ENCODE measurements at regions not wholly inside any gene's neighbourhood (a gene's known extent, or its start where the extent isn't known, plus 50 kb on each side); places are given as distances from the start of the nearest gene placed in this dataset.

DNA sequence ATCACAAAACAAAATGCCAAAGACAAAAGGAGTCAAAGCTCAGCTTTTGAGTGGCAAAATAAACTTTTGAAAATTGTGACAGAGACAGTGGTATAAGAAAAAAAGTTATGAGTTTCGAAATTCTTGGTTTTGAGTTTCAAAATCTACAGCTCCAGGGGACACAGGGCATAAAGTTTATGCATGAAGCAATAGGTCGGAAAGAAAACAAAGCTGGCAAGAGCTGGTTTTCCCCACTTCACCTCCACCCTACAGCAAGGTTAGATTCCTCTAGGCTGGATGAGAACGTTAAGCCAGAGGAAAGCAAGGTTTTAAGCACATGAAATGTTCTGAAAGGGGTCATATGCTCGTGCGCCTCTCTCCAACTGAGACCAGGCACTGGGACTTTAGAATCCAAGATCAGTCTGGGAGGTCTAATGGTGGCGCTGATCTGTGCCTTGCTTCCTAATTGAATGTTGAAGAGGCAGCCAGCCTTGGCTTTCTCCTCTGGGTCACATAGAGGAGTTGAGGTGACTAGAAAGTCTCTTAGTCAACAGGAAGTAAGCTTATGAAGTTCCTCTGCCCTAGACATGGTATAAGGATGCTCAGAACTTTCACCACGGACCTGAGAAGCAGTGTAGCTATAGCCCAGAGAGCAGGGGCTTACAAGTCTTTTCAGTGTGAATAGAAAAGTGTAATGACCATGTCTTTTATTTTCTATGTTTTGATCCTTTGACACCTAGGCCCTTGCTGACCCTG is 167.7 kb upstream of the DMAC1 start:
- no peak overlapping the region for H3K4me3 ChIP-seq
- no peak for DNase-seq (ENCODE audit: low spot score)
- TF ChIP-seq, protein P1, sequence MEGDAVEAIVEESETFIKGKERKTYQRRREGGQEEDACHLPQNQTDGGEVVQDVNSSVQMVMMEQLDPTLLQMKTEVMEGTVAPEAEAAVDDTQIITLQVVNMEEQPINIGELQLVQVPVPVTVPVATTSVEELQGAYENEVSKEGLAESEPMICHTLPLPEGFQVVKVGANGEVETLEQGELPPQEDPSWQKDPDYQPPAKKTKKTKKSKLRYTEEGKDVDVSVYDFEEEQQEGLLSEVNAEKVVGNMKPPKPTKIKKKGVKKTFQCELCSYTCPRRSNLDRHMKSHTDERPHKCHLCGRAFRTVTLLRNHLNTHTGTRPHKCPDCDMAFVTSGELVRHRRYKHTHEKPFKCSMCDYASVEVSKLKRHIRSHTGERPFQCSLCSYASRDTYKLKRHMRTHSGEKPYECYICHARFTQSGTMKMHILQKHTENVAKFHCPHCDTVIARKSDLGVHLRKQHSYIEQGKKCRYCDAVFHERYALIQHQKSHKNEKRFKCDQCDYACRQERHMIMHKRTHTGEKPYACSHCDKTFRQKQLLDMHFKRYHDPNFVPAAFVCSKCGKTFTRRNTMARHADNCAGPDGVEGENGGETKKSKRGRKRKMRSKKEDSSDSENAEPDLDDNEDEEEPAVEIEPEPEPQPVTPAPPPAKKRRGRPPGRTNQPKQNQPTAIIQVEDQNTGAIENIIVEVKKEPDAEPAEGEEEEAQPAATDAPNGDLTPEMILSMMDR (IDR thresholded peaks at IDR 0.05): no peak
- no peak overlapping the region for H3K27ac ChIP-seq

DNA sequence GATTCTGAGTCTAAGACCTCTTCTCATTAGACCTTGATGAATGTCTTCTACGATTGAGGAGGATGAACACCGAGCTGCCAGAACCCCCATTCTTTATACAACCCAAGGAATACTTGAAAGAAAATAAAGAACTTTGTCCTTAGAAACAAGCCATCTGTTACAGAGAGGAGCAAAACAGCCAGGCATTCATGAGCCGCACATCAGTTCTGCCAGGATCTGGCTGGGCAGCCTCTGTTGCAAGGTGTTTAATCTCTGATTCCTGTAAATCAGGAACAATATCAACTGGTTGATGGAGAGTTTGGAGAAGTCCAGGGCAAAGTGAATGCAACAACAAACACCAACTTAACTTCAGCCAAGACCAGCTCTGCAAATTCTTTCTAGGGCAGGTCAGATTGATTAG is 165.5 kb upstream of the DMAC1 start:
- Histone ChIP-seq H3K4me3 (no peak overlapping the region), H3K27ac (no peak overlapping the region)
- TF ChIP-seq, protein P1 (IDR thresholded peaks at IDR 0.05): no peak
- DNase-seq (ENCODE audit: low spot score): no peak

DNA sequence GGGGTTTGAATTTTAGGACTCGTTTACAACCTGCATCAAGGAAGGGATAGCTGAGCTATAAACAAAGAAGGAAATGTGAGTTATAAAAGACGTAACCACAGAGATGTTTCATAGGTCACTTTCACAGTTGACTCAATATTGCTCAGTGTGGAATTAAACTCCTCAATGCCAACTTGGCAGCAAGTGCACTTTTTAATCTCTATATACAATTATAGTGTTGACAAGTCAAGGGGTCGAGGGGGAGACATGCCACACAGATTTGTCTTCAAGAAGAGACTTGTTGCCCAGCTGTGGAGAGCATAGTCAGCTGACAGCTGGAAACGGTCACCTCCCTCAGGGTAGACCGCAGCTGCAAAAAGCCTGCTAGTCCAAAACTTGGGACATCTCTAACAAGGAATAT is 163.4 kb upstream of the DMAC1 start:
- DNase-seq (ENCODE audit: low spot score): no peak

DNA sequence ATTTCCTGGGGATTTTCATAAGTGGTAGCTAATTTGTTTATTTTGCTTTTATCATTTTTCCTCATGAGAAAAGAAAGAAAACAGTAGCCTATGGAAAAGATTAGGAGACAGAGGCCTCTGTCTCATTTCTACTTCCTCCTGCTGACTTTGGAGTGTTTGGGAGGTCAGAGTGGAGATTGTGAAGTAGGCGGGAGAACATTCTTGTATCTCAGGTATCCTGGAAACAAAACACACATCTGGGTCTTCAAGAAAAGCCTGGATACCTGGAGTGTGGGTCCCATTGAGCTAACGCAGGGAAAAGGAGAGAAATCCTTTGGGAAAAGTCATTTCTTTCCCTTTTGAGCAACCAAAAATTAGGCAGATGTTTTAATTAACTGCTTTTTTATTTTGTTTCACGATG is 161.5 kb upstream of the DMAC1 start:
- TF ChIP-seq, protein P1 (IDR thresholded peaks at IDR 0.05): no peak
- no peak overlapping the region for H3K4me3 ChIP-seq
- H3K27ac ChIP-seq: no peak overlapping the region
- DNase-seq (ENCODE audit: low spot score): no peak

More for the DNA sequence above, 163.4 kb upstream of the DMAC1 start:
- TF ChIP-seq, protein P1 (IDR thresholded peaks at IDR 0.05): no peak
- no peak overlapping the region for H3K4me3 ChIP-seq
- H3K27ac ChIP-seq: no peak overlapping the region

DNA sequence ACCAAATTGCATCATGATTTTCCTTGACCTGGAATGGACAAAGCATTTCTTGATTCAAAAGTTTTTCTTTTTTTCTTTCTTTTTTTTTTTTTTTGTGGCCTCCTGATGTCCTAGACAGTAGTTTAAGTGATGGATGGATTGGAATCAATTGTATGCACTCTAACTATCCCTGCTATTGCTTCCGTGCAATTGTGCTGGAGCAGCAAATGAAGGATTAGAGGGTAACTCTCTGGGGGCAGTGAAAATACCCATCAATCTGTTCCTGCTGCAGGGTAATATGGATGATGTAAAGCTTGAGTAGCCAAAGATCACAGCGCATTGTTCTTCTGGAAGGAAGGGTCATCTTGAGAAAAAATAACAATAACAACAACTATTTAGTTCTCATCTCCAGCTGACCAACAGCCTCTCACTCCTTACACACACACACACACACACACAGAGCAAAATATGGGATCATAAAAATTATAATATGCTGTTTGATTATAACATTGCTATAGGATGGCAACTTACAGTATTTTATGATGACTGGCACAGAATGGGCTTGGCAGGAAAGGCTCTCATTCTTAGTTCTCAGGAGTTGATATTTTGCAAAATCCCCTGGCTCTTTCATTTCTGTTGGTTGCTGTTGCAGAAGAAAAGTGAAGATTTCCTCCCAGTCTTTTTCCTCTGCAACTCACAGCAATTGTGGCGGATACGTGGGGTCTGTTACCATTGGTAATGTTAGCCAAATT is 160.9 kb upstream of the DMAC1 start:
- no peak overlapping the region for H3K4me3 ChIP-seq
- TF ChIP-seq, protein P1 (IDR thresholded peaks at IDR 0.05): no peak
- H3K27ac ChIP-seq: no peak overlapping the region
- DNase-seq (ENCODE audit: low spot score): no peak

DNA sequence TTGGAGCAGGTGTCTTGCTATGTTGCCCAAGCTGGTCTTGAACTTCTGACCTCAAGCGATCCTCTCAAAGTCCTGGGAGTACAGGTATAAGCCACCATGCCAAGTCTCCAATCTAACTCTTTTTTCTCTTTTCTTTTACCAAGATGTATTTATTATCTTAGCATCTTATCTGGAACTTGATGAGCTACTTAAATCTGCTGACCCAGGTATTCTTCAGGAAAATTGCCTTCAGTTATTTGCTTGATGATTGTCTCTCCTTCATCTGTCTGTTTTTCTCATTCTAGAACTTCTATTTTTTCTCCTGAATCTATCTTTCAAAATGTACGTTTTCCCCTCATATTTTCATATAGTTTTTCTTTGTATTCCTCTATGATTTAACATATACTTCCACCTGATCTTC is 158.2 kb upstream of the DMAC1 start:
- DNase-seq (ENCODE audit: low spot score): no peak
- H3K27ac ChIP-seq: no peak overlapping the region
- TF ChIP-seq, protein P1 (IDR thresholded peaks at IDR 0.05): no peak
- H3K4me3 ChIP-seq: no peak overlapping the region

DNA sequence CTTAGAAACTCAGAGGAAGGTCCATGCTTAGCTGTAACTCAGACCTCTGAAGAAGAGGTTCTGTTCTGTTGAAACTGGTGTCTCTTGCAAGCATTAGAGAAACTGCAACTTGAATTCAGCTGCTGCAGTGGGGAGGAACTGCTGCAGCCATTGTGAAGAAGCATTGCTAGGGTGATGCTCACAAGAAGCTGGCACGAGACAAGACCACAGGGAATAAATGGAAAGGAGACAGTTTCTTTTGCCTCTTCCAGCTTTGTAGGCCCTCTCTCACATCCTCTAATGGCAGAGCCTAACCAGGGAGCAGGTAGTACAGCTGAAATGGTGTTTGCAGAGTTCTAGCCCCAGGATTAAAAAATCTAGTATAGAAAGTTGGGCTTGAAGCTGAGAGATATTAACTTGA is 148.0 kb upstream of the DMAC1 start:
- DNase-seq (ENCODE audit: low spot score): no peak
- TF ChIP-seq, protein P1 (IDR thresholded peaks at IDR 0.05): no peak
- Histone ChIP-seq H3K4me3 (no peak overlapping the region), H3K27ac (no peak overlapping the region)

Measured in coronary artery (tissue), 2 donors.